ENCODE measurements at regions not wholly inside any gene's neighbourhood (a gene's known extent, or its start where the extent isn't known, plus 50 kb on each side); places are given as distances from the start of the nearest gene placed in this dataset.

DNA sequence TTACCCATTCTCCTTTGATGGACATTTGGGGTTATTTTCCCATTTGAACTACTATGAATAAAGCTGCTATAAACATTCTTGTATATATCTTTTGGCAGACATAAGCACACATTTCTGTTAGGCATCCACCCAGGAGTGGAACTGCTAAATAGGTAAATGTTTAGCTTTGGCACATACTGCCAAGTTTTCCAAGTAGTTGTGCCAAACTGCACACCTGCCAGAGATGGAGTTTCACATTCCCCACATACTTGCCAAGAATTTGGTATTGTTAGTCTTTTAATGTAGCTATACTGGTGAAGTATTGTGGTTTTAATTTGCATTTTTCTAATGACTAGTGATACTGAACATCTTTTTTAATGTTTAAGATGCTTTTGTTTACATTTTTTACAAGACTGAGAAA, 201.0 kb downstream of the GXYLT1 start:
- TF ChIP-seq GATA2 (IDR thresholded peaks at IDR 0.05; ENCODE audit: low read depth, low read length) (no peak), GATA3 (IDR thresholded peaks at IDR 0.05; ENCODE audit: low read depth, low read length) (no peak)
